Bronchial epithelial cell (primary cell): ENCODE measurements at regions not wholly inside any gene's neighbourhood (a gene's known extent, or its start where the extent isn't known, plus 50 kb on each side); places are given as distances from the start of the nearest gene placed in this dataset.
"Not testable (repeated sequence)": the region's sequence is repeated elsewhere in the genome, so short reads cannot be mapped to it uniquely, and the experiment has no call there.

ENCODE experiments used
- DNase-seq: peaks from one replicate; pipeline ENCODE4 v3.0.0-alpha.2; 2010; ENCODE audit warnings: low read depth
- FAIRE-seq: peaks from 2 replicates; lab custom pipeline; 2011; peaks lifted over from hg19 to GRCh38; lab: Jason Lieb, UNC
- H3K27me3 ChIP-seq: 2 replicates; pipeline ENCODE4 v1.5.1; 2011; ENCODE audit warnings: low read length; ENCODE audit not compliant: control insufficient read depth, insufficient read depth
- H3K36me3 ChIP-seq: 2 replicates; pipeline ENCODE4 v1.5.1; 2011; ENCODE audit warnings: low read length; ENCODE audit not compliant: control insufficient read depth, insufficient read depth
- H3K4me3 ChIP-seq: 2 replicates; pipeline ENCODE4 v1.5.1; 2011; ENCODE audit warnings: mild to moderate bottlenecking, low read depth, low read length, control low read depth
- CTCF ChIP-seq: IDR thresholded peaks from 2 replicates; pipeline ENCODE4 v1.5.1; 2011; ENCODE audit warnings: mild to moderate bottlenecking, moderate library complexity, low read length, control low read depth, inconsistent platforms; ENCODE audit not compliant: insufficient read depth, severe bottlenecking

- Histone ChIP-seq H3K27me3 (no peaks in the 10 kb centered on the region), H3K36me3 (no peaks in the 10 kb centered on the region), H3K4me3 (no peak overlapping the region)
- DNase-seq = no peak
- FAIRE-seq = no peak
- no peak for TF ChIP-seq CTCF
These were observed 93.3 kb upstream of the USP29 start for GRCh38 chr19:57026476-57026875.

GRCh38 chr19:57027360-57027759 is 92.4 kb upstream of the USP29 start:
- no peak for FAIRE-seq
- TF ChIP-seq CTCF = no peak
- no peak for DNase-seq

GRCh38 chr19:57028804-57029525 is 90.8 kb upstream of the USP29 start:
- DNase-seq (no peak), FAIRE-seq (no peak)
- H3K4me3 ChIP-seq = no peak overlapping the region
- H3K36me3 ChIP-seq = no peaks in the 10 kb centered on the region
- H3K27me3 ChIP-seq = no peaks in the 10 kb centered on the region
- TF ChIP-seq CTCF = no peak

More at GRCh38 chr19:57027360-57027759, 92.4 kb upstream of the USP29 start:
- Histone ChIP-seq H3K36me3 (no peaks in the 10 kb centered on the region), H3K4me3 (no peak overlapping the region), H3K27me3 (no peaks in the 10 kb centered on the region)

GRCh38 chr19:57031106-57031505 is 88.7 kb upstream of the USP29 start:
- TF ChIP-seq CTCF = no peak
- FAIRE-seq (no peak), DNase-seq (no peak)
- Histone ChIP-seq H3K27me3 (no peaks in the 10 kb centered on the region), H3K36me3 (no peaks in the 10 kb centered on the region), H3K4me3 (no peak overlapping the region)

- no peaks in the 10 kb centered on the region for H3K36me3 ChIP-seq
- H3K4me3 ChIP-seq = no peak overlapping the region
- no peak for TF ChIP-seq CTCF
- FAIRE-seq (no peak), DNase-seq (no peak)
- H3K27me3 ChIP-seq = no peaks in the 10 kb centered on the region
These were observed 86.2 kb upstream of the USP29 start for GRCh38 chr19:57033576-57033975.

- FAIRE-seq = no peak
- TF ChIP-seq CTCF = no peak
These were observed 85.2 kb upstream of the USP29 start for GRCh38 chr19:57034544-57034943.

GRCh38 chr19:57035740-57036139 is 84.0 kb upstream of the USP29 start:
- H3K4me3 ChIP-seq, FAIRE-seq, DNase-seq, H3K36me3 ChIP-seq, H3K27me3 ChIP-seq: not testable (repeated sequence)

More at GRCh38 chr19:57034544-57034943, 85.2 kb upstream of the USP29 start:
- Histone ChIP-seq H3K36me3 (no peaks in the 10 kb centered on the region), H3K4me3 (no peak overlapping the region), H3K27me3 (no peaks in the 10 kb centered on the region)
- DNase-seq = no peak
